ENCODE measurements at regions not wholly inside any gene's neighbourhood (a gene's known extent, or its start where the extent isn't known, plus 50 kb on each side); places are given as distances from the start of the nearest gene placed in this dataset.

DNA sequence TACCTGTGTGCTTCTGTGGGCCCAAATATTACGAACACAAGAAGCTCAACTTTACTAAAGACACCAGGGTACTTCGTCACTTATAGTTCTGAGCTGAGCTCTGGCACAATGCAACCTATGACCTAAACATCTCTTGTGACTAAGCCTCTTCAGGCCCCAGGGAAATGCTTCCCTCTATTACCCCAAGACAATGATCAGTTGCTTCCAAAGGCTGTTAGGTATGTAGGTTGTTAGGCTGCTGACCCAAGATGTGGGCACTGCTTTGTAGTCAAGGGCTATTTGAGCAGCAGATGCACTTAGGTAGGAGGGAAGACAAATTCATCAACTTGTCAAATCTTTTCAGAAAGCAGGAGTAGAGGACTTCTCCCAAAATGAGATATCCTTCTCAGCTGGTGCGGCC, 640.1 kb downstream of the EPHA4 start:
- Histone ChIP-seq H3K9me3 (replicated peaks; ENCODE audit: control insufficient read depth, insufficient read depth, low read depth, low read length) (no peaks in the 10 kb centered on the region), H3K27ac (ENCODE audit: extremely low read depth, low read depth, low read length) (no peak overlapping the region), H4K20me1 (replicated peaks; ENCODE audit: control insufficient read depth, insufficient read depth, low read length) (no peaks in the 10 kb centered on the region), H3K4me1 (replicated peaks in 1 of 2; ENCODE audit: control insufficient read depth in 2 of 2, insufficient read depth in 2 of 2, low read length in 2 of 2) (no peaks in the 10 kb centered on the region), H3K9ac (ENCODE audit: insufficient read depth in 1 of 2, low read depth in 2 of 2, low read length in 2 of 2) (no peak overlapping the region), H3K9me1 (ENCODE audit: control insufficient read depth, insufficient read depth, low read length) (no peaks in the 10 kb centered on the region), H2AFZ (ENCODE audit: low read depth, low read length) (no peak overlapping the region), H3K4me3 (no peak overlapping the region), H3K4me2 (ENCODE audit: insufficient read depth, low read length) (no peak overlapping the region), H3K36me3 (ENCODE audit: control insufficient read depth, insufficient read depth, low read length) (no peaks in the 10 kb centered on the region), H3K27me3 (ENCODE audit: control insufficient read depth in 2 of 2, insufficient read depth in 2 of 2, low read length in 2 of 2) (no peaks in the 10 kb centered on the region), H3K79me2 (ENCODE audit: control insufficient read depth, insufficient read depth, low read length) (no peaks in the 10 kb centered on the region)
- WGBS (ENCODE audit: insufficient coverage, low coverage, missing lambda C conversion rate), result 0% methylated on average over 3 of the region's 3 CpGs
- DNase-seq (ENCODE audit: extremely low read depth in 1 of 4, low spot score in 3 of 4), result no peak
- no TSS peak for BruUV-seq (replicated peaks)
- FAIRE-seq, result no peak
- intact Hi-C loops (cut with micrococcal nuclease) (no loop called here), in situ Hi-C loops (cut with MboI) (no loop called here)
- TF ChIP-seq CBX3 (IDR thresholded peaks at IDR 0.05; ENCODE audit: borderline replicate concordance in 1 of 2, low read length in 2 of 2) (no peak), KLF13 (tag; IDR thresholded peaks at IDR 0.05; ENCODE audit: borderline replicate concordance, low read depth) (no peak)
- TF ChIP-seq, protein P1, sequence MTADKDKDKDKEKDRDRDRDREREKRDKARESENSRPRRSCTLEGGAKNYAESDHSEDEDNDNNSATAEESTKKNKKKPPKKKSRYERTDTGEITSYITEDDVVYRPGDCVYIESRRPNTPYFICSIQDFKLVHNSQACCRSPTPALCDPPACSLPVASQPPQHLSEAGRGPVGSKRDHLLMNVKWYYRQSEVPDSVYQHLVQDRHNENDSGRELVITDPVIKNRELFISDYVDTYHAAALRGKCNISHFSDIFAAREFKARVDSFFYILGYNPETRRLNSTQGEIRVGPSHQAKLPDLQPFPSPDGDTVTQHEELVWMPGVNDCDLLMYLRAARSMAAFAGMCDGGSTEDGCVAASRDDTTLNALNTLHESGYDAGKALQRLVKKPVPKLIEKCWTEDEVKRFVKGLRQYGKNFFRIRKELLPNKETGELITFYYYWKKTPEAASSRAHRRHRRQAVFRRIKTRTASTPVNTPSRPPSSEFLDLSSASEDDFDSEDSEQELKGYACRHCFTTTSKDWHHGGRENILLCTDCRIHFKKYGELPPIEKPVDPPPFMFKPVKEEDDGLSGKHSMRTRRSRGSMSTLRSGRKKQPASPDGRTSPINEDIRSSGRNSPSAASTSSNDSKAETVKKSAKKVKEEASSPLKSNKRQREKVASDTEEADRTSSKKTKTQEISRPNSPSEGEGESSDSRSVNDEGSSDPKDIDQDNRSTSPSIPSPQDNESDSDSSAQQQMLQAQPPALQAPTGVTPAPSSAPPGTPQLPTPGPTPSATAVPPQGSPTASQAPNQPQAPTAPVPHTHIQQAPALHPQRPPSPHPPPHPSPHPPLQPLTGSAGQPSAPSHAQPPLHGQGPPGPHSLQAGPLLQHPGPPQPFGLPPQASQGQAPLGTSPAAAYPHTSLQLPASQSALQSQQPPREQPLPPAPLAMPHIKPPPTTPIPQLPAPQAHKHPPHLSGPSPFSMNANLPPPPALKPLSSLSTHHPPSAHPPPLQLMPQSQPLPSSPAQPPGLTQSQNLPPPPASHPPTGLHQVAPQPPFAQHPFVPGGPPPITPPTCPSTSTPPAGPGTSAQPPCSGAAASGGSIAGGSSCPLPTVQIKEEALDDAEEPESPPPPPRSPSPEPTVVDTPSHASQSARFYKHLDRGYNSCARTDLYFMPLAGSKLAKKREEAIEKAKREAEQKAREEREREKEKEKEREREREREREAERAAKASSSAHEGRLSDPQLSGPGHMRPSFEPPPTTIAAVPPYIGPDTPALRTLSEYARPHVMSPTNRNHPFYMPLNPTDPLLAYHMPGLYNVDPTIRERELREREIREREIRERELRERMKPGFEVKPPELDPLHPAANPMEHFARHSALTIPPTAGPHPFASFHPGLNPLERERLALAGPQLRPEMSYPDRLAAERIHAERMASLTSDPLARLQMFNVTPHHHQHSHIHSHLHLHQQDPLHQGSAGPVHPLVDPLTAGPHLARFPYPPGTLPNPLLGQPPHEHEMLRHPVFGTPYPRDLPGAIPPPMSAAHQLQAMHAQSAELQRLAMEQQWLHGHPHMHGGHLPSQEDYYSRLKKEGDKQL (CRISPR knock-in tag; IDR thresholded peaks at IDR 0.05; ENCODE audit: borderline replicate concordance), result no peak
- no peak for ATAC-seq
- ChIA-PET POLR2A (no interaction called here), CTCF (ENCODE audit: low intra/inter-chr PET ratio) (no interaction called here)

All from K562 (cell line).